Pulmonary artery endothelial cell (primary cell): ENCODE measurements at regions not wholly inside any gene's neighbourhood (a gene's known extent, or its start where the extent isn't known, plus 50 kb on each side); places are given as distances from the start of the nearest gene placed in this dataset.

ENCODE experiments used
- DNase-seq: peaks from one replicate; pipeline ENCODE4 v3.0.0-alpha.2; 2011; ENCODE audit warnings: low read depth, low spot score

- no peak for DNase-seq
These were observed 319.0 kb upstream of the SOX11 start for GRCh38 chr2:5373200-5373599.

- no peak for DNase-seq
These were observed 317.4 kb upstream of the SOX11 start for GRCh38 chr2:5374762-5375161.

GRCh38 chr2:5377323-5377722, 314.9 kb upstream of the SOX11 start:
- no peak for DNase-seq

GRCh38 chr2:5379811-5380210, 312.4 kb upstream of the SOX11 start:
- no peak for DNase-seq

GRCh38 chr2:5385596-5385995, 306.6 kb upstream of the SOX11 start:
- DNase-seq: no peak

- no peak for DNase-seq
These were observed 304.8 kb upstream of the SOX11 start for GRCh38 chr2:5387406-5387805.

- no peak for DNase-seq
These were observed 302.4 kb upstream of the SOX11 start for GRCh38 chr2:5389740-5390139.

- no peak for DNase-seq
These were observed 300.8 kb upstream of the SOX11 start for GRCh38 chr2:5391362-5391761.

GRCh38 chr2:5392658-5393057, 299.5 kb upstream of the SOX11 start:
- no peak for DNase-seq

- no peak for DNase-seq
These were observed 298.7 kb upstream of the SOX11 start for GRCh38 chr2:5393474-5393873.

- DNase-seq: no peak
These were observed 298.0 kb upstream of the SOX11 start for GRCh38 chr2:5394223-5394622.

GRCh38 chr2:5401115-5401657, 291.0 kb upstream of the SOX11 start:
- DNase-seq: no peak

- DNase-seq: no peak
These were observed 288.8 kb upstream of the SOX11 start for GRCh38 chr2:5403392-5403791.

- DNase-seq: no peak
These were observed 282.2 kb upstream of the SOX11 start for GRCh38 chr2:5409898-5410381.

- no peak for DNase-seq
These were observed 281.0 kb upstream of the SOX11 start for GRCh38 chr2:5410991-5411700.

- DNase-seq: no peak
These were observed 280.2 kb upstream of the SOX11 start for GRCh38 chr2:5412001-5412400.

GRCh38 chr2:5433855-5434254, 258.3 kb upstream of the SOX11 start:
- DNase-seq: no peak

GRCh38 chr2:5437375-5437774, 254.8 kb upstream of the SOX11 start:
- no peak for DNase-seq

- DNase-seq: no peak
These were observed 252.0 kb upstream of the SOX11 start for GRCh38 chr2:5440174-5440573.

GRCh38 chr2:5442736-5443135, 249.4 kb upstream of the SOX11 start:
- no peak for DNase-seq

GRCh38 chr2:5444168-5444567, 248.0 kb upstream of the SOX11 start:
- no peak for DNase-seq

GRCh38 chr2:5444854-5445253, 247.3 kb upstream of the SOX11 start:
- DNase-seq: no peak

- DNase-seq: no peak
These were observed 242.3 kb upstream of the SOX11 start for GRCh38 chr2:5449867-5450266.
